Hematopoietic multipotent progenitor cell treated with erythropoietin and hydrocortisone succinate and interleukin-3 and kit ligand, for 15 days (in vitro differentiated cells): ENCODE measurements at regions not wholly inside any gene's neighbourhood (a gene's known extent, or its start where the extent isn't known, plus 50 kb on each side); places are given as distances from the start of the nearest gene placed in this dataset.
"Not testable (repeated sequence)": the region's sequence is repeated elsewhere in the genome, so short reads cannot be mapped to it uniquely, and the experiment has no call there.

Experiments used
- DNase-seq: peaks from one replicate; pipeline ENCODE4 v3.0.0-alpha.2; 2015; ENCODE audit warnings: low spot score

GRCh38 chr11:37322333-37323194, 724.5 kb upstream of the RAG2 start:
- DNase-seq: no peak

- no peak for DNase-seq
These were observed 722.9 kb upstream of the RAG2 start for GRCh38 chr11:37320921-37321320.

GRCh38 chr11:37317803-37318202, 719.8 kb upstream of the RAG2 start:
- DNase-seq: no peak

GRCh38 chr11:37313266-37313665, 715.2 kb upstream of the RAG2 start:
- DNase-seq: no peak

- DNase-seq: no peak
These were observed 708.5 kb upstream of the RAG2 start for GRCh38 chr11:37306563-37306962.

GRCh38 chr11:37301405-37301804, 703.4 kb upstream of the RAG2 start:
- not testable (repeated sequence) for DNase-seq

GRCh38 chr11:37298173-37298572, 700.1 kb upstream of the RAG2 start:
- no peak for DNase-seq

- no peak for DNase-seq
These were observed 688.9 kb upstream of the RAG2 start for GRCh38 chr11:37286890-37287289.

GRCh38 chr11:37282367-37282766, 684.3 kb upstream of the RAG2 start:
- no peak for DNase-seq

- no peak for DNase-seq
These were observed 682.2 kb upstream of the RAG2 start for GRCh38 chr11:37280200-37280599.

GRCh38 chr11:37277896-37278465, 679.9 kb upstream of the RAG2 start:
- no peak for DNase-seq

- DNase-seq: no peak
These were observed 666.7 kb upstream of the RAG2 start for GRCh38 chr11:37264783-37265182.

- no peak for DNase-seq
These were observed 666.0 kb upstream of the RAG2 start for GRCh38 chr11:37264060-37264459.

GRCh38 chr11:37263467-37263866, 665.4 kb upstream of the RAG2 start:
- DNase-seq: not testable (repeated sequence)

- no peak for DNase-seq
These were observed 661.7 kb upstream of the RAG2 start for GRCh38 chr11:37259734-37260133.

- no peak for DNase-seq
These were observed 650.1 kb upstream of the RAG2 start for GRCh38 chr11:37248145-37248544.

GRCh38 chr11:37246092-37246491, 648.1 kb upstream of the RAG2 start:
- DNase-seq: not testable (repeated sequence)

- no peak for DNase-seq
These were observed 632.8 kb upstream of the RAG2 start for GRCh38 chr11:37230865-37231264.

GRCh38 chr11:37223962-37224361, 625.9 kb upstream of the RAG2 start:
- no peak for DNase-seq

- no peak for DNase-seq
These were observed 605.0 kb upstream of the RAG2 start for GRCh38 chr11:37203006-37203405.

GRCh38 chr11:37199082-37199481, 601.0 kb upstream of the RAG2 start:
- no peak for DNase-seq

GRCh38 chr11:37184326-37184725, 586.3 kb upstream of the RAG2 start:
- DNase-seq: no peak

- DNase-seq: no peak
These were observed 584.0 kb upstream of the RAG2 start for GRCh38 chr11:37182031-37182430.

GRCh38 chr11:37177721-37178120, 579.7 kb upstream of the RAG2 start:
- no peak for DNase-seq
